ENCODE measurements at regions not wholly inside any gene's neighbourhood (a gene's known extent, or its start where the extent isn't known, plus 50 kb on each side); places are given as distances from the start of the nearest gene placed in this dataset.

GRCh38 chr2:14197293-14197692 lies 435.2 kb upstream of the LRATD1 start:
- no peak overlapping the region for H3K4me2 ChIP-seq (ENCODE audit: low read length)

GRCh38 chr2:14199040-14199439 lies 433.5 kb upstream of the LRATD1 start:
- Histone ChIP-seq H3K36me3 (replicated peaks; ENCODE audit: low read depth, low read length) (no peaks in the 10 kb centered on the region), H3K4me2 (ENCODE audit: low read length) (no peak overlapping the region), H3K9me3 (ENCODE audit: insufficient read depth, low read length) (no peaks in the 10 kb centered on the region)

More at GRCh38 chr2:14197293-14197692, 435.2 kb upstream of the LRATD1 start:
- H3K79me2 ChIP-seq (ENCODE audit: low read length): no peaks in the 10 kb centered on the region
- no peaks in the 10 kb centered on the region for H4K20me1 ChIP-seq (ENCODE audit: insufficient read depth, low read length)
- H3K27me3 ChIP-seq (ENCODE audit: low read depth, low read length): no peaks in the 10 kb centered on the region
- no peak overlapping the region for H2AFZ ChIP-seq (ENCODE audit: low read depth, low read length)
- TF ChIP-seq EZH2phosphoT487 (IDR thresholded peaks at IDR 0.05; ENCODE audit: low read depth) (no peak), CTCF (IDR thresholded peaks at IDR 0.05; ENCODE audit: low read depth, low read length) (no peak)
- H3K9ac ChIP-seq (ENCODE audit: low read length): no peak overlapping the region
- H3K4me3 ChIP-seq (ENCODE audit: low read length): no peak overlapping the region
- H3K4me1 ChIP-seq (ENCODE audit: low read length): peaks cover 7% of the 10 kb centered on the region
- no peak overlapping the region for H3K27ac ChIP-seq (ENCODE audit: low read length)
- H3K9me3 ChIP-seq (ENCODE audit: insufficient read depth, low read length): no peaks in the 10 kb centered on the region
- H3K36me3 ChIP-seq (replicated peaks; ENCODE audit: low read depth, low read length): no peaks in the 10 kb centered on the region

GRCh38 chr2:14219306-14219705 lies 413.2 kb upstream of the LRATD1 start:
- no peaks in the 10 kb centered on the region for H3K9me3 ChIP-seq (ENCODE audit: insufficient read depth, low read length)
- H4K20me1 ChIP-seq (ENCODE audit: insufficient read depth, low read length): no peaks in the 10 kb centered on the region
- no peak for TF ChIP-seq EZH2phosphoT487 (IDR thresholded peaks at IDR 0.05; ENCODE audit: low read depth)
- no peak for TF ChIP-seq CTCF (IDR thresholded peaks at IDR 0.05; ENCODE audit: low read depth, low read length)
- H3K27ac ChIP-seq (ENCODE audit: low read length): no peak overlapping the region
- H3K4me3 ChIP-seq (ENCODE audit: low read length): no peak overlapping the region
- H3K4me2 ChIP-seq (ENCODE audit: low read length): no peak overlapping the region
- no peak overlapping the region for H3K9ac ChIP-seq (ENCODE audit: low read length)
- H3K4me1 ChIP-seq (ENCODE audit: low read length): peaks cover 23% of the 10 kb centered on the region
- H2AFZ ChIP-seq (ENCODE audit: low read depth, low read length): no peak overlapping the region
- no peaks in the 10 kb centered on the region for H3K27me3 ChIP-seq (ENCODE audit: low read depth, low read length)
- H3K79me2 ChIP-seq (ENCODE audit: low read length): no peaks in the 10 kb centered on the region
- no peaks in the 10 kb centered on the region for H3K36me3 ChIP-seq (replicated peaks; ENCODE audit: low read depth, low read length)

More at GRCh38 chr2:14199040-14199439, 433.5 kb upstream of the LRATD1 start:
- no peaks in the 10 kb centered on the region for H3K79me2 ChIP-seq (ENCODE audit: low read length)
- no peak overlapping the region for H3K4me3 ChIP-seq (ENCODE audit: low read length)
- no peaks in the 10 kb centered on the region for H4K20me1 ChIP-seq (ENCODE audit: insufficient read depth, low read length)
- TF ChIP-seq CTCF (IDR thresholded peaks at IDR 0.05; ENCODE audit: low read depth, low read length) (no peak), EZH2phosphoT487 (IDR thresholded peaks at IDR 0.05; ENCODE audit: low read depth) (no peak)
- H3K27me3 ChIP-seq (ENCODE audit: low read depth, low read length): no peaks in the 10 kb centered on the region
- no peak overlapping the region for H2AFZ ChIP-seq (ENCODE audit: low read depth, low read length)
- H3K9ac ChIP-seq (ENCODE audit: low read length): no peak overlapping the region
- peaks cover 7% of the 10 kb centered on the region for H3K4me1 ChIP-seq (ENCODE audit: low read length)
- no peak overlapping the region for H3K27ac ChIP-seq (ENCODE audit: low read length)

- Histone ChIP-seq H3K36me3 (replicated peaks; ENCODE audit: low read depth, low read length) (no peaks in the 10 kb centered on the region), H3K79me2 (ENCODE audit: low read length) (no peaks in the 10 kb centered on the region), H3K9ac (ENCODE audit: low read length) (no peak overlapping the region), H3K4me1 (ENCODE audit: low read length) (peaks cover 17% of the 10 kb centered on the region), H3K4me3 (ENCODE audit: low read length) (no peak overlapping the region), H3K9me3 (ENCODE audit: insufficient read depth, low read length) (no peaks in the 10 kb centered on the region), H4K20me1 (ENCODE audit: insufficient read depth, low read length) (no peaks in the 10 kb centered on the region), H3K27me3 (ENCODE audit: low read depth, low read length) (no peaks in the 10 kb centered on the region), H3K27ac (ENCODE audit: low read length) (no peak overlapping the region), H3K4me2 (ENCODE audit: low read length) (no peak overlapping the region), H2AFZ (ENCODE audit: low read depth, low read length) (no peak overlapping the region)
- TF ChIP-seq CTCF (IDR thresholded peaks at IDR 0.05; ENCODE audit: low read depth, low read length) (no peak), EZH2phosphoT487 (IDR thresholded peaks at IDR 0.05; ENCODE audit: low read depth) (no peak)
Measured at GRCh38 chr2:14220101-14220500, 412.4 kb upstream of the LRATD1 start.

Measured in OCI-LY3 (cell line).